ENCODE measurements at regions not wholly inside any gene's neighbourhood (a gene's known extent, or its start where the extent isn't known, plus 50 kb on each side); places are given as distances from the start of the nearest gene placed in this dataset.

DNA sequence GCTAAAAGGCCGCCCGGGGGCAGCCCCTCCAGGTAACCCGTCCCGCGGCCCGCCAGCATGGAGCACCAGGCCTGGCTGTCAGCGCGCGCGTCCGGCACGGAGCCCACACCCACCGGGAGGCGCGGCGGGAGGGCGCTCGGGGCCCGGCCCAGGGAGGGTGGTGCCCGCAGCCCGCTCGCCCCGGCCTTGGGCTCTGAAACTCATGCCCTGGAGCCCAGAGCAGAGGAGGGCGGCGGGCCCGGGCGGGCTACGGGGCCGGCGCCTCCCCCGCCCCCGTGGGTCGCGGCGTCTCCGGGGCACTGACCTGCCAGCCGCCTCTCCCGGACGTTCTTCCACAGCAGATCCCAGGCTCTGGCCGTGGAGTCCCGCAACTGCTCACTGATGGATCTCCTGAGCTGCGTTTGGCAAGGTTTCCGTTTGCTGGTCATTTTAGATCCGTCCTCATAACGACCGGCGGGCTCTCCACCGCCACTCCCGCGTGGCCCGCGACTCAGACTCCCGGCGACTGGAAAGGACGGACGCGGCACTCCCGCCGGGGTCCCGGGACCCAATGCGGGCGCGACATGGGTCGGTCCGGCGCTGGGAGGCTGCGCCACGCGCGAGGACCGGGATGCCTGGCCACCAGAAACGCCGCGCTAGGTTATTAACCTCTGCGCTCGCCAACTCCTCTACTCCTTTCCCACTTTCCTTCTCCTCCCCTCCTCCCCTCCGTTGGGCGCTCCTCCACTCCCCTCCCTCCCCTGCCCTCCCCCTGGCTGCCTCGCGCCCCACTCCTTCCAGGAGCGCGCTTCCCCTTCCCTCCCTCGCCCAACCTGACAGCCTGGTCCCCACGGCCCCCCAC is 64.7 kb upstream of the STARD13 start:
- peak; percentile 18 for DNase-seq (ENCODE audit: low spot score)
- ChIA-PET CTCF (interaction anchor here (0.5 kb wide), 1 partner anchor 124 kb away, joined by 3 read pairs; no protein-coding TSS in a partner anchor), POLR2A (ENCODE audit: low non-redundant PET) (no interaction called here)
- TF ChIP-seq, protein P1, sequence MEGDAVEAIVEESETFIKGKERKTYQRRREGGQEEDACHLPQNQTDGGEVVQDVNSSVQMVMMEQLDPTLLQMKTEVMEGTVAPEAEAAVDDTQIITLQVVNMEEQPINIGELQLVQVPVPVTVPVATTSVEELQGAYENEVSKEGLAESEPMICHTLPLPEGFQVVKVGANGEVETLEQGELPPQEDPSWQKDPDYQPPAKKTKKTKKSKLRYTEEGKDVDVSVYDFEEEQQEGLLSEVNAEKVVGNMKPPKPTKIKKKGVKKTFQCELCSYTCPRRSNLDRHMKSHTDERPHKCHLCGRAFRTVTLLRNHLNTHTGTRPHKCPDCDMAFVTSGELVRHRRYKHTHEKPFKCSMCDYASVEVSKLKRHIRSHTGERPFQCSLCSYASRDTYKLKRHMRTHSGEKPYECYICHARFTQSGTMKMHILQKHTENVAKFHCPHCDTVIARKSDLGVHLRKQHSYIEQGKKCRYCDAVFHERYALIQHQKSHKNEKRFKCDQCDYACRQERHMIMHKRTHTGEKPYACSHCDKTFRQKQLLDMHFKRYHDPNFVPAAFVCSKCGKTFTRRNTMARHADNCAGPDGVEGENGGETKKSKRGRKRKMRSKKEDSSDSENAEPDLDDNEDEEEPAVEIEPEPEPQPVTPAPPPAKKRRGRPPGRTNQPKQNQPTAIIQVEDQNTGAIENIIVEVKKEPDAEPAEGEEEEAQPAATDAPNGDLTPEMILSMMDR (conservative IDR thresholded peaks at IDR 0.05; ENCODE audit: low read depth), result no peak
- peak overlapping the region; percentile 48 for H3K27ac ChIP-seq

GRCh38 chr13:33351319-33351718 is 65.8 kb upstream of the STARD13 start:
- TF ChIP-seq, protein P1 (conservative IDR thresholded peaks at IDR 0.05; ENCODE audit: low read depth), result no peak
- H3K27ac ChIP-seq, result no peak overlapping the region
- DNase-seq (ENCODE audit: low spot score), result no peak
- ChIA-PET POLR2A (ENCODE audit: low non-redundant PET) (no interaction called here), CTCF (no interaction called here)

- ChIA-PET POLR2A (ENCODE audit: low non-redundant PET) (no interaction called here), CTCF (interaction anchor here (0.6 kb wide), 1 partner anchor 394 kb away, joined by 3 read pairs; no protein-coding TSS in a partner anchor)
- DNase-seq (ENCODE audit: low spot score), result no peak
- TF ChIP-seq, protein P1 (conservative IDR thresholded peaks at IDR 0.05; ENCODE audit: low read depth), result no peak
- H3K27ac ChIP-seq, result no peak overlapping the region
These were observed 66.5 kb upstream of the STARD13 start for GRCh38 chr13:33352041-33352440.

DNA sequence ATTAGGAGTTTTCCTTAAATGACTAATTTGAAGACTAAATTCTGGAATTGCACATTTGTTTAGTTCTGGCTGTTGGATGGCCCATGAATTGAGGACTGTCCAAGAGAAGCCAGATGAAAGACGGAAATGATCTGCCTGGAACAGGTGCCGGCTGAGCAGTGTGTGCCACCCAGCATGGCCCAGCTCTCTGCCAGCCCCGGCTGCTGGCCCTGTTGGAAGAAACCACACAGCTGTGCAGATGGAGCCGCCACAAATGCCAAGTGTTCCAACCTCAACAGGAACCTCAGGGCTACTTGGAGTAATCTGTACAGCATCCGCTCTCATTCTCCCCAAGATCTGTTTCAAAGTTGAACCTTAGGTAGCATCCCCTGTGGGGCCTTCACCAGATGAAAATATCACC is 67.0 kb upstream of the STARD13 start:
- no peak for DNase-seq (ENCODE audit: low spot score)
- ChIA-PET CTCF (interaction anchor here (0.6 kb wide), 1 partner anchor 394 kb away, joined by 3 read pairs; no protein-coding TSS in a partner anchor), POLR2A (ENCODE audit: low non-redundant PET) (no interaction called here)
- H3K27ac ChIP-seq, result no peak overlapping the region
- TF ChIP-seq, protein P1 (conservative IDR thresholded peaks at IDR 0.05; ENCODE audit: low read depth), result no peak

GRCh38 chr13:33353210-33353609 is 67.7 kb upstream of the STARD13 start:
- POLR2A ChIA-PET (ENCODE audit: low non-redundant PET), result no interaction called here
- H3K27ac ChIP-seq, result no peak overlapping the region
- CTCF ChIA-PET, result no interaction called here
- DNase-seq (ENCODE audit: low spot score), result no peak
- TF ChIP-seq, protein P1 (conservative IDR thresholded peaks at IDR 0.05; ENCODE audit: low read depth), result no peak

DNA sequence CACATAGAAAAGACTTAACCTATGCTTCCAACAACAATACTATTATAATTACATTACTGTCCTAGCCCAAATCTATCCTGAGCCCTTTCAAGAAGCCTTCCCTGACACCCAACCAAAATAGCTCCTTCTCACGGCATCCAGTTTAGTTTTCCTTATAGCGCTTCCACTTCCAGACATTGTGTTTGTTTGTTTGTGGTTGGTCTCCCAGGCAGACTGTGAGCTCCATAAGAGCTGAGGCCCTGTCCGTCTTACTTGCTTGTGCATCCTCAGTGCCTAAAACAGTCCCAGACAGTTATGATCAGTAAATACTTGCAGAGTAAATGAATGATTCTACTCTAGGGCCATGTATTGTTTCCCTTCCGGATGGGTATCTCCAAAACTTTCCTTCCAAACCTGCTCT is 68.1 kb upstream of the STARD13 start:
- TF ChIP-seq, protein P1 (conservative IDR thresholded peaks at IDR 0.05; ENCODE audit: low read depth), result no peak
- ChIA-PET POLR2A (ENCODE audit: low non-redundant PET) (no interaction called here), CTCF (no interaction called here)
- no peak overlapping the region for H3K27ac ChIP-seq
- DNase-seq (ENCODE audit: low spot score), result no peak
